ENCODE measurements at regions not wholly inside any gene's neighbourhood (a gene's known extent, or its start where the extent isn't known, plus 50 kb on each side); places are given as distances from the start of the nearest gene placed in this dataset.

DNA sequence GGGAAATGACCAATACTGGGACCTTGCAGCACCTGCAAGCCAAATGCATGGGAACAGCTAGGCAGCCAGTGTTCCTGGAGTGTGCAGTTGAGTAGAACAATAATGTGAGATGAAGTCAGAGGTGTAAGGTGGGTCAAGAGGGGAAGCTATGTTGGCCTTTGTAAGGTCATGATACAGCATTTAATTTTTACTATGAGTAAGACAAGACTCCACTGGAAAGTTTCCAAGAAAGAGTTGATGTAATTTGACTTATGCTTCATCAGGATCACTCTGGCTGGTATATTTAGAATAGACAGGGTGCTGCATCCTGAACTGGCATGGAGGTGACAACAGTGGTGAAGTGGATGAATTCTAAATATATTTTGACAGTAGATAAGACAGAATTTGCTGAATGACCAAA is 744.8 kb downstream of the KCTD16 start:
- TF ChIP-seq, protein P1, sequence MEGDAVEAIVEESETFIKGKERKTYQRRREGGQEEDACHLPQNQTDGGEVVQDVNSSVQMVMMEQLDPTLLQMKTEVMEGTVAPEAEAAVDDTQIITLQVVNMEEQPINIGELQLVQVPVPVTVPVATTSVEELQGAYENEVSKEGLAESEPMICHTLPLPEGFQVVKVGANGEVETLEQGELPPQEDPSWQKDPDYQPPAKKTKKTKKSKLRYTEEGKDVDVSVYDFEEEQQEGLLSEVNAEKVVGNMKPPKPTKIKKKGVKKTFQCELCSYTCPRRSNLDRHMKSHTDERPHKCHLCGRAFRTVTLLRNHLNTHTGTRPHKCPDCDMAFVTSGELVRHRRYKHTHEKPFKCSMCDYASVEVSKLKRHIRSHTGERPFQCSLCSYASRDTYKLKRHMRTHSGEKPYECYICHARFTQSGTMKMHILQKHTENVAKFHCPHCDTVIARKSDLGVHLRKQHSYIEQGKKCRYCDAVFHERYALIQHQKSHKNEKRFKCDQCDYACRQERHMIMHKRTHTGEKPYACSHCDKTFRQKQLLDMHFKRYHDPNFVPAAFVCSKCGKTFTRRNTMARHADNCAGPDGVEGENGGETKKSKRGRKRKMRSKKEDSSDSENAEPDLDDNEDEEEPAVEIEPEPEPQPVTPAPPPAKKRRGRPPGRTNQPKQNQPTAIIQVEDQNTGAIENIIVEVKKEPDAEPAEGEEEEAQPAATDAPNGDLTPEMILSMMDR (IDR thresholded peaks at IDR 0.05), result no peak

DNA sequence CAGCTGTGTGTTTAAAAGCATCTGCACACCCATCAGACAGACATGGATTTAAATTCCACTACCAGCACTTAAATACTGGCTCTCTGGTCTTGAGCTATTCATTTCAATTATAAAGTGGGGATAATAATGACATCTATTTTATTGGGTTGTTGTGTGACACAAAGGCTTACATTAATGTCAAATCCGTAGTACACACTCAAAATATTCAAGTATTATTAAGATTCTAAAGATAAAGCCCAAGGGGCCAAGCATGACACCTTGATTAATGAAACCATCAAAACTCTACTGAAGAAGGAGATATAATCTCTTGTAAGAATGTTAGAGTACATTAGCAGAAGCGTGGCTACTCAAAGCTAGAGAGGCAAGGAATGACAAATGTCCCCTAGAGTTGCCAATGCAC is 743.0 kb downstream of the KCTD16 start:
- TF ChIP-seq, protein P1 (IDR thresholded peaks at IDR 0.05), result no peak

DNA sequence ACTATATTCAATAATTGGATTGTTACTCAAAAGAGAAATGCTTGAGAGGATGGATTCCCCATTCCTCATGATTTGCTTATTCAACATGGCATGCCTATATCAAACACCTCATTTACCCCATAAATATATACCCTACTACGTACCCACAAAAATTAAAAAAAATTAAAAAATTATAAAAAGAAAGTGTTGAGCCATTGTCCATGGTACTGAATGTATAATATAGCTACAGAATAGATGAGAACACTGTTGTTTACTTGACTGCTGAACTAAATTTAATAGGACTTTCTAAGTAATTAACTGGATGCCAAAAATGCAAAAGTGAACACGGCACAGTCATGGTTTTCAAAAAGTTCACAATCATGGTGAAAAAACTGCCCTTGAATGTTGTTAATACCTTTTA is 725.8 kb downstream of the KCTD16 start:
- TF ChIP-seq, protein P1 (IDR thresholded peaks at IDR 0.05), result no peak

DNA sequence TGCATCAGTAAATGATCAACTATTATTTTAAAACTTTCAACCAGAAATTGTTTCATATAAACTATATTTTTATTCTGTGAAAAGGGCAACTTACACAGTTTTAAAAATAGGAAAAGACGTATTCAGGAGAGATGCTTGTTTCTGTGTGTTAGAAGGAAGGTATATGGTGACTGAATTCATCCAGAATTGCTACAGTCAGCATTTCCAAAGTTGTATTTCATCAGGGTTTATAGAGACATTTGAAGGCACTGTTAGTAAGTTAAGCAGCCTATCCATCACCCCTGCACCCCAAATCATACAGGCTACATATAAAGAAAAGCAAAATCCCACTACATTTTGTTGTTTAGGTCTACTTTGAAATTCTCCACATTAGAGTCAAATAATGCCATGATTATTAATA is 716.0 kb downstream of the KCTD16 start:
- TF ChIP-seq, protein P1 (IDR thresholded peaks at IDR 0.05), result no peak

DNA sequence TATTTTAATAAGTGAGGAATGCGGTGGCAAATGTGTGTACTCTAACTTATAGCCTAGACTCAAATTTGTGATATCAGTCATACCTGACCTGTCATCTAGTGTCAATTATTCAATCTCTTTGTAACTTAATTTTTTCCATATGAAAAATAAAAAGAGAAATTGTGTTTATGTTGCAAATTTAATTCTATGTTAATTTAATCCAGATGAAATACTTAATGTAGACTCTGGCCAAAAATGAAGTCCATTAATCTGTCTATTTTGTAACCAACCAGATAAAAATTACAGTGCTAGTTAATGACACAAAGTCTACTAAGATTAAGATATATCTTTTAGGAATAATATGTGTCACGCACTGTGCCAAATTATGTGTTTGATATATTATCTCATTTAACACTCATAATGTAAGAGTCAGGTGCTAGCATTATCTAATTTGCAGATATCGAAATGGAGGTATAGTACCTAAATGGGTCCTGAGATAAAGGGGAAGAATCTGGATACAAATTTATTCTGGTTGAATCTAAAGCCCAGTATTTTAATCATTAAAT is 712.1 kb downstream of the KCTD16 start:
- TF ChIP-seq, protein P1 (IDR thresholded peaks at IDR 0.05), result no peak

DNA sequence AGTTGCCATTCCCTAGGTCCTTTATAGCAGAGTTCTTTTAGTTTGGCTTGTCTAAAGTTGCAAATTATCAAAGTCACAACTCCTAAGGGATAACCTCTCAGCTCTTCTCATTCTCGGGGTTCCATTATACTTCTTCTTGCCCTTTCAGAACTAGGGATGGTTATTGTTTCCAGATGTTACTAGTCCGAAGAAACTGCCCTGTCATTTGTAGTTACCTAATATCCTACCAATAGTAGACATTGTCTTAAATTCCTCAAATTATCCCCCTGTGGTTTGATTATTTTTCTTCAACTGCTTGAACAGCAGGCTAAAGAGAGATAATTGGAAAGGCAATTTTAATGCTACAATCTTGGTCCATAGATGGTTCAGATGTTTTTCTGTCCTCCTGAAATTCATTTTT is 709.8 kb downstream of the KCTD16 start:
- TF ChIP-seq, protein P1 (IDR thresholded peaks at IDR 0.05), result no peak

DNA sequence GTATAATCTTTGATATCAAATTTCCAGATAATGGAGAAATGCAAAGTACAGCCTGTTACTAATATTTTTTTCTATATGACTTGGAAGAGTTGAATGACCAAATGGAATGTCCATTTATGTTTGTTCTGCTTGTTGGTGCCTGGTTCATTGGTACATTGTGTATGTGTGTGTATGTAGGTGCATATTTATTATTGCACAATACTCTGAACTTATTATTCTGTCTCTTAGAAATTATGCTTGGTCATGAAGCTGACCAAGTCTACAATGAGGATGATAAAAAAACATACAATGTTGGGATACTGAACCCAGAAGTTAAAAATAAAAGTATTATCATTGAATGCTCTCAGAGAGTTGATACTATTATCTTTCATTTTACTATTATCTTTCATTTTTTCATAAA is 706.3 kb downstream of the KCTD16 start:
- TF ChIP-seq, protein P1 (IDR thresholded peaks at IDR 0.05), result no peak

DNA sequence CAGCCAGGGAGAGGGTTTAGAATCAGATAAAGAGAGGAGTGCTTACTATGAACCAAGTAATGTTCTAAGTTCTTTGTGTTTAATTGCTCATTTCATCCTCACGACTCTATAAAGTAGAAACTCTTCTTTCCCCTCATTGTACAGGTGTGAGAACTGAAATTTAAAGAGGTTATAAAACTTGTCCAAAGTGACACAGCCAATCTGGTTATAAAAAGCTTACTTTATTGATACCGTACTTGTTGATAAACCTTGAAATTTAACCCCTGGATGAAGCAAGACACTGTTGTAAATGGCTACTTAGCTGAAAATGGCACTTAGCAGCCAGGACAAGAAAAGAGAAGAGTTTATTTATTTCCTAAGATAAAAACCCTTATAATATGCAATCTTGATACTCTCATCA is 702.4 kb downstream of the KCTD16 start:
- TF ChIP-seq, protein P1 (IDR thresholded peaks at IDR 0.05), result no peak

Data from LNCAP (cell line).